Spleen (tissue), 7 donors: ENCODE measurements at regions not wholly inside any gene's neighbourhood (a gene's known extent, or its start where the extent isn't known, plus 50 kb on each side); places are given as distances from the start of the nearest gene placed in this dataset.

Experiments used
- POLR2AphosphoS5 ChIP-seq, 3 donors: sonication (generic); formaldehyde crosslinking; IDR thresholded peaks; one replicate each; pipeline ENCODE4 v1.5.1; 2017; ENCODE audit warnings: antibody characterized with exemption in 3 of 3
- TF ChIP-seq, protein P1 (sequence below), 11 experiments: fragments of 200-600 bp in 7 of 11; fragments of 450-650 bp in 4 of 11; sonication (generic) in 4 of 11; IDR thresholded peaks in 8 of 11; conservative IDR thresholded peaks in 3 of 11; 1 replicate in 7 of 11; 2 replicates in 4 of 11; pipeline versions ENCODE4 v1.4.0 to v1.8.0; 2016 to 2021; ENCODE audit warnings: antibody characterized with exemption in 11 of 11, inconsistent platforms in 4 of 11, mild to moderate bottlenecking in 1 of 11
- donor health status: DM: no; HTN: no; CAD: no; lungs with moderate emphysema.
- donor health status: DM: no; HTN: no; CAD: no.
- donor health status: DM: no; HTN: no; CAD: no.

DNA sequence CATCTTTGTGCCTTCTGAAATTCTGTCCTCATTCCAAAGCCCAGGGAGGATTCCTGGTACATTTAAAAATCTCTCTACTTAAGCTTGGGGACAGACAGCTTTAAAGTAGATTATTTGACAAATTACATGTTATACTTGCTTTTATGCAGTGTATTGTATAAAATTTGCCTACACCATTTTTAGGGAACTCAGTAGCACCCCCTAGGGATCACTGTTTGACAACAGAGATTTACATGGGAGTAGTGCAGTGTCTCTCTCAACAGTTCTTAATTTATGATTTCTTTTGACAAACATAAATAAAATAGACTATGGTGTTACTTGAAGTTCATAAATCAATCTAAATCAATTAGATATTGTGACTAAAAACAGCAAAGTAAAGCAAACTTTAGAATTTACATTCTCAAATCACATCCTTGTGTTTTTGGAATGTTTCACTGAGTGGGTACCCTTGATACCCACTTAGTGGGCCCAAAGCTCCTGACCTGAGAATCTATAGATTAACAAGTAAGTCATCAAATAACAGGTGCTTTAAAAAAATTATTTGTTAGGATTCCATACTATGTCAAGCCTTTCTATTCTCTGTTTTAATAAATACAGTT lies 428.8 kb downstream of the DYNC2H1 start:
- TF ChIP-seq POLR2AphosphoS5 (IDR thresholded peaks at IDR 0.05) = no peak
- TF ChIP-seq, protein P1, sequence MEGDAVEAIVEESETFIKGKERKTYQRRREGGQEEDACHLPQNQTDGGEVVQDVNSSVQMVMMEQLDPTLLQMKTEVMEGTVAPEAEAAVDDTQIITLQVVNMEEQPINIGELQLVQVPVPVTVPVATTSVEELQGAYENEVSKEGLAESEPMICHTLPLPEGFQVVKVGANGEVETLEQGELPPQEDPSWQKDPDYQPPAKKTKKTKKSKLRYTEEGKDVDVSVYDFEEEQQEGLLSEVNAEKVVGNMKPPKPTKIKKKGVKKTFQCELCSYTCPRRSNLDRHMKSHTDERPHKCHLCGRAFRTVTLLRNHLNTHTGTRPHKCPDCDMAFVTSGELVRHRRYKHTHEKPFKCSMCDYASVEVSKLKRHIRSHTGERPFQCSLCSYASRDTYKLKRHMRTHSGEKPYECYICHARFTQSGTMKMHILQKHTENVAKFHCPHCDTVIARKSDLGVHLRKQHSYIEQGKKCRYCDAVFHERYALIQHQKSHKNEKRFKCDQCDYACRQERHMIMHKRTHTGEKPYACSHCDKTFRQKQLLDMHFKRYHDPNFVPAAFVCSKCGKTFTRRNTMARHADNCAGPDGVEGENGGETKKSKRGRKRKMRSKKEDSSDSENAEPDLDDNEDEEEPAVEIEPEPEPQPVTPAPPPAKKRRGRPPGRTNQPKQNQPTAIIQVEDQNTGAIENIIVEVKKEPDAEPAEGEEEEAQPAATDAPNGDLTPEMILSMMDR (IDR thresholded peaks at IDR 0.05 in 8 of 11, conservative IDR thresholded peaks at IDR 0.05 in 3 of 11) = peak in 2 of 11 experiments; percentile 12 to 17
